Neural cell (in vitro differentiated cells): ENCODE measurements at regions not wholly inside any gene's neighbourhood (a gene's known extent, or its start where the extent isn't known, plus 50 kb on each side); places are given as distances from the start of the nearest gene placed in this dataset.
A peak's percentile ranks its signal among the peaks of the same experiment; 100 is the strongest.

Source experiments
- H2AFZ ChIP-seq: fragments of 200-600, 300-800 bp; sonication (generic), shearing (Covaris generic); 2 replicates; pipeline ENCODE4 v1.6.0; 2014; ENCODE audit warnings: low read depth, mild to moderate bottlenecking, antibody characterized with exemption, low read length, moderate library complexity
- H3F3A ChIP-seq: fragments of 200-600 bp; shearing (Covaris generic); 2 replicates; pipeline ENCODE4 v1.6.1; 2016; ENCODE audit warnings: mild to moderate bottlenecking, moderate library complexity, mixed read lengths, antibody characterized with exemption, low read length; ENCODE audit not compliant: insufficient read depth, poor library complexity, severe bottlenecking
- H3K27ac ChIP-seq: fragments of 200-600, 300-800 bp; sonication (generic), shearing (Covaris generic); 2 replicates; pipeline ENCODE4 v1.5.1; 2014; ENCODE audit warnings: mild to moderate bottlenecking, low read length, moderate library complexity
- H3K27me3 ChIP-seq: fragments of 300-800, 200-600 bp; sonication (generic), shearing (Covaris generic); 2 replicates; pipeline ENCODE4 v1.6.0; 2014; ENCODE audit warnings: mild to moderate bottlenecking, low read depth, low read length, moderate library complexity; ENCODE audit not compliant: insufficient read depth
- H3K36me3 ChIP-seq: fragments of 300-800, 200-600 bp; sonication (generic), shearing (Covaris generic); 2 replicates; pipeline ENCODE4 v1.5.1; 2014; ENCODE audit warnings: mild to moderate bottlenecking, antibody characterized with exemption, low read length, moderate library complexity; ENCODE audit not compliant: insufficient read depth
- H3K4me2 ChIP-seq: fragments of 300-800, 200-600 bp; sonication (generic), shearing (Covaris generic); 2 replicates; pipeline ENCODE4 v1.6.0; 2014; ENCODE audit warnings: mild to moderate bottlenecking, low read length
- H3K4me3 ChIP-seq: fragments of 300-800, 200-600 bp; sonication (generic), shearing (Covaris generic); 2 replicates; pipeline ENCODE4 v1.5.1; 2014; ENCODE audit warnings: mild to moderate bottlenecking, low read length, moderate library complexity
- H3K79me2 ChIP-seq: fragments of 200-600 bp; shearing (Covaris generic); replicated peaks from 2 replicates; pipeline ENCODE4 v1.6.0; 2014; ENCODE audit warnings: mild to moderate bottlenecking, low read length, moderate library complexity; ENCODE audit not compliant: insufficient read depth
- H3K9ac ChIP-seq: fragments of 300-800, 200-600 bp; sonication (generic), shearing (Covaris generic); 2 replicates; pipeline ENCODE4 v1.6.1; 2016; ENCODE audit warnings: mild to moderate bottlenecking, low read length, mixed read lengths
- H3K9me2 ChIP-seq: fragments of 200-600 bp; shearing (Covaris generic); 2 replicates; pipeline ENCODE4 v1.6.1; 2016; ENCODE audit warnings: mild to moderate bottlenecking, low read length, mixed read lengths; ENCODE audit not compliant: insufficient read depth
- H3K9me3 ChIP-seq: fragments of 200-600, 300-800 bp; sonication (generic), shearing (Covaris generic); 2 replicates; pipeline ENCODE4 v1.6.1; 2016; ENCODE audit warnings: mild to moderate bottlenecking, mixed run types, low read length, moderate library complexity, mixed read lengths
- H4K20me1 ChIP-seq: fragments of 200-600 bp; shearing (Covaris generic); 2 replicates; pipeline ENCODE4 v1.6.1; 2016; ENCODE audit warnings: mild to moderate bottlenecking, mixed run types; ENCODE audit not compliant: insufficient read depth
- EP300 ChIP-seq: fragments of 450-650 bp; conservative IDR thresholded peaks from 2 replicates; pipeline ENCODE4 v1.6.1; 2014; ENCODE audit warnings: antibody characterized with exemption, mild to moderate bottlenecking, moderate library complexity; ENCODE audit not compliant: poor library complexity, severe bottlenecking
- EZH2 ChIP-seq: fragments of 200-600, 300-800 bp; shearing (Covaris generic), sonication (generic); IDR thresholded peaks from 2 replicates; pipeline ENCODE4 v1.6.1; 2014; ENCODE audit warnings: antibody characterized with exemption, low read length, borderline replicate concordance, mild to moderate bottlenecking; ENCODE audit not compliant: insufficient read depth, poor library complexity, severe bottlenecking
- MXI1 ChIP-seq: fragments of 450-650 bp; conservative IDR thresholded peaks from 2 replicates; pipeline ENCODE4 v1.6.1; 2014; ENCODE audit warnings: antibody characterized with exemption, mild to moderate bottlenecking; ENCODE audit not compliant: poor library complexity, severe bottlenecking
- POLR2AphosphoS5 ChIP-seq: IDR thresholded peaks from 2 replicates; pipeline ENCODE4 v1.6.1; 2012
- RAD21 ChIP-seq: fragments of 450-650 bp; conservative IDR thresholded peaks from 2 replicates; pipeline ENCODE4 v1.6.1; 2014; ENCODE audit warnings: antibody characterized with exemption, mild to moderate bottlenecking, moderate library complexity
- SMC3 ChIP-seq: fragments of 450-650 bp; conservative IDR thresholded peaks from 2 replicates; pipeline ENCODE4 v1.6.1; 2014; ENCODE audit warnings: antibody characterized with exemption, mild to moderate bottlenecking, moderate library complexity; ENCODE audit not compliant: poor library complexity
- TAF1 ChIP-seq: IDR thresholded peaks from 2 replicates; pipeline ENCODE4 v1.6.1; 2012; ENCODE audit warnings: low read depth
- TF ChIP-seq, protein P1 (sequence below): fragments of 450-650 bp; IDR thresholded peaks from 2 replicates; pipeline ENCODE4 v1.5.1; 2014; ENCODE audit warnings: antibody characterized with exemption, mild to moderate bottlenecking, moderate library complexity; ENCODE audit not compliant: poor library complexity, severe bottlenecking
- TF ChIP-seq, protein P2 (sequence below): IDR thresholded peaks from 2 replicates; pipeline ENCODE4 v1.6.1; 2012; ENCODE audit warnings: borderline replicate concordance

DNA sequence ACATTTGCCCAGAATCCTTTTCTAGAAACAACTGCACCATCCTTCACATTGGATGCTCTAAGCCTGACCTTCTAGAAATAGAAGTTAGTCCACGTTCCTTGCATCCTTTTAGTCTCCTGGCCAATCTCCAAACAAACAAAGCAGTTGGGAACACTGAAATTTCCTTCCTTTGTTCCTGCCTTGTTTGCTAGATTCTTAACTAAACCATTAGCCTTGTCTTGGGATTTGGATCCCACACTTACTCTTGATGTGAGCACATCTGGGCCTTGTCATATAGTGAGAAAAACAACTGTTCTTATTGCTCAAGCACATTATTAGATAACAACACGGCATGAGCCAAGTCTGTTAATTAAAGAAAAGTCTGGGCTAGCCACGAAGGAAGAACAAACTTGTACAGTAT is 319.3 kb upstream of the GHITM start:
- Histone ChIP-seq H3K9ac (no peak overlapping the region), H3K27ac (peak overlapping the region; percentile 38), H3K79me2 (no peaks in the 10 kb centered on the region), H3K9me3 (no peaks in the 10 kb centered on the region), H3K4me2 (no peak overlapping the region), H3K36me3 (no peaks in the 10 kb centered on the region), H2AFZ (no peak overlapping the region), H3K9me2 (no peaks in the 10 kb centered on the region), H3F3A (no peaks in the 10 kb centered on the region), H3K4me3 (peak overlapping the region; percentile 5), H3K27me3 (no peaks in the 10 kb centered on the region), H4K20me1 (no peaks in the 10 kb centered on the region)
- TF ChIP-seq MXI1 = no peak
- no peak for TF ChIP-seq EP300
- TF ChIP-seq, protein P1, sequence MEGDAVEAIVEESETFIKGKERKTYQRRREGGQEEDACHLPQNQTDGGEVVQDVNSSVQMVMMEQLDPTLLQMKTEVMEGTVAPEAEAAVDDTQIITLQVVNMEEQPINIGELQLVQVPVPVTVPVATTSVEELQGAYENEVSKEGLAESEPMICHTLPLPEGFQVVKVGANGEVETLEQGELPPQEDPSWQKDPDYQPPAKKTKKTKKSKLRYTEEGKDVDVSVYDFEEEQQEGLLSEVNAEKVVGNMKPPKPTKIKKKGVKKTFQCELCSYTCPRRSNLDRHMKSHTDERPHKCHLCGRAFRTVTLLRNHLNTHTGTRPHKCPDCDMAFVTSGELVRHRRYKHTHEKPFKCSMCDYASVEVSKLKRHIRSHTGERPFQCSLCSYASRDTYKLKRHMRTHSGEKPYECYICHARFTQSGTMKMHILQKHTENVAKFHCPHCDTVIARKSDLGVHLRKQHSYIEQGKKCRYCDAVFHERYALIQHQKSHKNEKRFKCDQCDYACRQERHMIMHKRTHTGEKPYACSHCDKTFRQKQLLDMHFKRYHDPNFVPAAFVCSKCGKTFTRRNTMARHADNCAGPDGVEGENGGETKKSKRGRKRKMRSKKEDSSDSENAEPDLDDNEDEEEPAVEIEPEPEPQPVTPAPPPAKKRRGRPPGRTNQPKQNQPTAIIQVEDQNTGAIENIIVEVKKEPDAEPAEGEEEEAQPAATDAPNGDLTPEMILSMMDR = no peak
- TF ChIP-seq, protein P2, sequence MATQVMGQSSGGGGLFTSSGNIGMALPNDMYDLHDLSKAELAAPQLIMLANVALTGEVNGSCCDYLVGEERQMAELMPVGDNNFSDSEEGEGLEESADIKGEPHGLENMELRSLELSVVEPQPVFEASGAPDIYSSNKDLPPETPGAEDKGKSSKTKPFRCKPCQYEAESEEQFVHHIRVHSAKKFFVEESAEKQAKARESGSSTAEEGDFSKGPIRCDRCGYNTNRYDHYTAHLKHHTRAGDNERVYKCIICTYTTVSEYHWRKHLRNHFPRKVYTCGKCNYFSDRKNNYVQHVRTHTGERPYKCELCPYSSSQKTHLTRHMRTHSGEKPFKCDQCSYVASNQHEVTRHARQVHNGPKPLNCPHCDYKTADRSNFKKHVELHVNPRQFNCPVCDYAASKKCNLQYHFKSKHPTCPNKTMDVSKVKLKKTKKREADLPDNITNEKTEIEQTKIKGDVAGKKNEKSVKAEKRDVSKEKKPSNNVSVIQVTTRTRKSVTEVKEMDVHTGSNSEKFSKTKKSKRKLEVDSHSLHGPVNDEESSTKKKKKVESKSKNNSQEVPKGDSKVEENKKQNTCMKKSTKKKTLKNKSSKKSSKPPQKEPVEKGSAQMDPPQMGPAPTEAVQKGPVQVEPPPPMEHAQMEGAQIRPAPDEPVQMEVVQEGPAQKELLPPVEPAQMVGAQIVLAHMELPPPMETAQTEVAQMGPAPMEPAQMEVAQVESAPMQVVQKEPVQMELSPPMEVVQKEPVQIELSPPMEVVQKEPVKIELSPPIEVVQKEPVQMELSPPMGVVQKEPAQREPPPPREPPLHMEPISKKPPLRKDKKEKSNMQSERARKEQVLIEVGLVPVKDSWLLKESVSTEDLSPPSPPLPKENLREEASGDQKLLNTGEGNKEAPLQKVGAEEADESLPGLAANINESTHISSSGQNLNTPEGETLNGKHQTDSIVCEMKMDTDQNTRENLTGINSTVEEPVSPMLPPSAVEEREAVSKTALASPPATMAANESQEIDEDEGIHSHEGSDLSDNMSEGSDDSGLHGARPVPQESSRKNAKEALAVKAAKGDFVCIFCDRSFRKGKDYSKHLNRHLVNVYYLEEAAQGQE = no peak
- no peak for TF ChIP-seq RAD21
- TF ChIP-seq TAF1 = no peak
- no peak for TF ChIP-seq EZH2
- TF ChIP-seq SMC3 = no peak
- no peak for TF ChIP-seq POLR2AphosphoS5

DNA sequence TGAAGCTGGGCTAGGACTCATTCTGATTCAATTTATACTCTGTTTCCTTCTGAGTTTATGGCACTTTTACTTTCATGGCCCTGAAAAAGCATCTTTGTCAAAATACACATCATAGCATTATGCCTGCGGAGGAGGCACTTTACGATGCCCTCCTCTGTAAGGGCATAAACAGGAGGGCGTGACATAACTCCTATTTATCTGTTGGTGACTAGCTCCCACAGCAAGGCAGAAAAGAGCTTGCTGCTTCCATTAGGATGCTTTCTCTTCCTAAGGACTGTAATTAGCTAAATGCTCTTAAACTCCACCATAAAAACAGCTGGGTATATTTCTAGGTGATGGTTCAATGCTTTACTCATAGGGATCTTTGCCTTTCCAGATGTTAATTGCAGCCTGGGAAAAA is 315.2 kb upstream of the GHITM start:
- TF ChIP-seq, protein P2 = peak; percentile 63
- no peak for TF ChIP-seq SMC3
- no peak for TF ChIP-seq EZH2
- TF ChIP-seq MXI1 = no peak
- no peak for TF ChIP-seq TAF1
- TF ChIP-seq POLR2AphosphoS5 = peak; percentile 55
- TF ChIP-seq RAD21 = no peak
- TF ChIP-seq EP300 = peak; percentile 41
- TF ChIP-seq, protein P1 = no peak
- H3K9me2 ChIP-seq = no peaks in the 10 kb centered on the region
- no peaks in the 10 kb centered on the region for H3K27me3 ChIP-seq
- H3K9me3 ChIP-seq = no peaks in the 10 kb centered on the region
- no peak overlapping the region for H3K9ac ChIP-seq
- H2AFZ ChIP-seq = no peak overlapping the region
- no peaks in the 10 kb centered on the region for H4K20me1 ChIP-seq
- no peak overlapping the region for H3K4me3 ChIP-seq
- H3K27ac ChIP-seq = no peak overlapping the region
- H3K79me2 ChIP-seq = no peaks in the 10 kb centered on the region
- H3K4me2 ChIP-seq = no peak overlapping the region
- H3K36me3 ChIP-seq = no peaks in the 10 kb centered on the region
- no peaks in the 10 kb centered on the region for H3F3A ChIP-seq
